GM12878 (cell line): ENCODE measurements at regions not wholly inside any gene's neighbourhood (a gene's known extent, or its start where the extent isn't known, plus 50 kb on each side); places are given as distances from the start of the nearest gene placed in this dataset.

ENCODE experiments used
- ATAC-seq: fragments of 200-7000 bp; cut with Tn5 transposase; 3 replicates; pipeline ENCODE4 v1.9.1; 2020; ENCODE audit warnings: mild to moderate bottlenecking, moderate library complexity
- BruUV-seq: library from RNA; stranded (reverse); fragments of 400-500 nt; replicated peaks from 2 replicates; lab custom pipeline; 2021; lab: Mats Ljungman, UMichigan
- CTCF ChIA-PET: fragments of 300-600 bp; sonication (Branson Sonifier 250); formaldehyde crosslinking; extraction: SDS; loops from one replicate; lab custom pipeline; 2021; ENCODE audit warnings: inconsistent platforms; lab: Yijun Ruan, JAX
- POLR2A ChIA-PET: fragments of 350-600 bp; formaldehyde crosslinking; extraction: SDS; loops from one replicate; lab custom pipeline; 2021; ENCODE audit warnings: inconsistent platforms; lab: Charles Lee
- RAD21 ChIA-PET: fragments of 300-600 bp; sonication (Branson Sonifier 250); formaldehyde crosslinking; loops from one replicate; lab custom pipeline; 2023; ENCODE audit warnings: antibody characterized with exemption; ENCODE audit not compliant: unreplicated experiment; lab: Charles Lee
- SMC1A ChIA-PET: fragments of 300-600 bp; sonication (Branson Sonifier 250); formaldehyde crosslinking; loops from one replicate; lab custom pipeline; 2023; ENCODE audit not compliant: unreplicated experiment, uncharacterized antibody; lab: Charles Lee
- DNase-seq: peaks from one replicate; pipeline ENCODE4 v3.0.0-alpha.2; 2011; ENCODE audit warnings: low read depth, low spot score
- FAIRE-seq: peaks from 3 replicates; lab custom pipeline; 2011; peaks lifted over from hg19 to GRCh38; lab: Jason Lieb, UNC
- H2AFZ ChIP-seq: 2 replicates; pipeline ENCODE4 v1.6.0; 2011; ENCODE audit warnings: low read depth, low read length, control low read depth; ENCODE audit not compliant: control insufficient read depth
- H3K27ac ChIP-seq: 2 replicates; pipeline ENCODE4 v1.5.1; 2011; ENCODE audit warnings: control low read depth; ENCODE audit not compliant: control insufficient read depth, insufficient read depth
- H3K27me3 ChIP-seq, 2 experiments: replicated peaks in 1 of 2; 2 replicates each; pipeline versions ENCODE4 v1.6.0 to v1.6.1; 2011; ENCODE audit warnings: low read length in 1 of 2; ENCODE audit not compliant: control insufficient read depth in 2 of 2, insufficient read depth in 2 of 2
- H3K36me3 ChIP-seq, 2 experiments: 2 replicates each; pipeline ENCODE4 v1.5.1; 2011; ENCODE audit warnings: low read length in 1 of 2; ENCODE audit not compliant: control insufficient read depth in 2 of 2, insufficient read depth in 2 of 2
- H3K4me1 ChIP-seq: 2 replicates; pipeline ENCODE4 v1.6.1; 2011; ENCODE audit warnings: mild to moderate bottlenecking, low read length, moderate library complexity, mixed read lengths; ENCODE audit not compliant: control insufficient read depth, insufficient read depth
- H3K4me2 ChIP-seq: 2 replicates; pipeline ENCODE4 v1.6.0; 2011; ENCODE audit warnings: control low read depth; ENCODE audit not compliant: control insufficient read depth, insufficient read depth
- H3K4me3 ChIP-seq: fragments of 200-600 bp; sonication (generic); 2 replicates; pipeline ENCODE4 v1.5.1; 2016
- H3K79me2 ChIP-seq: 2 replicates; pipeline ENCODE4 v1.6.0; 2011; ENCODE audit warnings: low read length; ENCODE audit not compliant: control insufficient read depth, insufficient read depth
- H3K9ac ChIP-seq: 2 replicates; pipeline ENCODE4 v1.8.0; 2011; ENCODE audit warnings: low read length, control low read depth, mixed read lengths; ENCODE audit not compliant: control insufficient read depth, insufficient read depth
- H3K9me3 ChIP-seq: replicated peaks from 3 replicates; pipeline ENCODE4 v1.5.1; 2011; ENCODE audit warnings: mild to moderate bottlenecking, low read length; ENCODE audit not compliant: control insufficient read depth, insufficient read depth
- H4K20me1 ChIP-seq: 2 replicates; pipeline ENCODE4 v1.6.0; 2011; ENCODE audit not compliant: control insufficient read depth, insufficient read depth
- CHD2 ChIP-seq: IDR thresholded peaks from 2 replicates; pipeline ENCODE4 v1.6.1; 2011; ENCODE audit warnings: low read depth, low read length, improper control_type of control experiment, borderline replicate concordance
- HSF1 ChIP-seq: fragments of 150-350 bp; IDR thresholded peaks from 2 replicates; pipeline ENCODE4 v1.6.1; 2014; ENCODE audit warnings: mild to moderate bottlenecking, low read depth, low read length
- IKZF1 ChIP-seq: fragments of 450-650 bp; conservative IDR thresholded peaks from 2 replicates; pipeline ENCODE4 v1.6.1; 2017; ENCODE audit warnings: antibody characterized with exemption, mild to moderate bottlenecking
- KLF5 ChIP-seq: fragments of 450-650 bp; IDR thresholded peaks from 2 replicates; pipeline ENCODE4 v1.6.1; 2014; ENCODE audit warnings: mild to moderate bottlenecking; ENCODE audit not compliant: partially characterized antibody
- MXI1 ChIP-seq: fragments of 150-350 bp; IDR thresholded peaks from 2 replicates; pipeline ENCODE4 v1.6.1; 2011; ENCODE audit warnings: low read depth, mild to moderate bottlenecking, inconsistent platforms, low read length, improper control_type of control experiment
- RCOR1 ChIP-seq: conservative IDR thresholded peaks from 2 replicates; pipeline ENCODE4 v1.6.1; 2012; ENCODE audit warnings: low read depth, low read length, improper control_type of control experiment
- SIN3A ChIP-seq: IDR thresholded peaks from 2 replicates; pipeline ENCODE4 v1.6.1; 2012; ENCODE audit warnings: low read depth, low read length, improper control_type of control experiment
- WGBS: methylation state at CpG from one replicate; pipeline ENCODE4 v1.1.6; 2016; ENCODE audit warnings: low lambda C conversion rate; ENCODE audit not compliant: insufficient replicate concordance, insufficient coverage; ENCODE audit errors: missing lambda C conversion rate; 5-methylcytosine and 5-hydroxymethylcytosine counted together
- in situ Hi-C: fragments of 300-500 bp; cut with MboI; formaldehyde crosslinking; loops from 9 replicates; pipeline ENCODE4 v1.14.3; 2018; ENCODE audit warnings: mixed read lengths
- intact Hi-C: fragments of 100-400 bp; cut with micrococcal nuclease; formaldehyde crosslinking; loops from one replicate; pipeline ENCODE4 v1.14.2; 2022; ENCODE audit not compliant: unreplicated experiment
- TF ChIP-seq, protein P1 (sequence below): fragments of 150-350 bp; IDR thresholded peaks from 2 replicates; pipeline ENCODE4 v1.6.1; 2016; ENCODE audit warnings: low read depth, low read length

DNA sequence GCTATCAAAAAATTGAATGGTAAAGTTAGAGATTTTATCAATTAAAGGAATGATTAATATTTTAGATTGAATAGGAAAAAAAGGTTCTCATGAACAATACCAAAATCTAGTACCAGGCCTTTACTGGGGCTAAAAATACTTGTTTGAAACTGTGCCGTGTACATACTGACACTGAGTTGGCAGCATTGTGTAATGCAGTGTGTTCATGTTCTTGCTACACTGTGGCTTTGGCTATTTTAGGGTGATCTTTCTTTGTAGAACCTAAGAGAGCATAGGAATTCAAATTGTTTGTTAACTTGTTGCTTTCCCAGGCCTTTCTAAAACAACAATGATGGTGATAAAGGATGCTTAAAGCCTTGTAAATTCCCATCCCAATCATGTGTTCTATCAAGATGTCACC is 80.9 kb downstream of the KIF4B start:
- no peak overlapping the region for H3K4me3 ChIP-seq
- H3K36me3 ChIP-seq = no peaks in the 10 kb centered on the region
- ATAC-seq = no peak
- H3K27me3 ChIP-seq = peaks cover 0 to 2% of the 10 kb centered on the region in 2 experiments; a peak in 3 of 4 replicates
- H3K79me2 ChIP-seq = no peaks in the 10 kb centered on the region
- H3K27ac ChIP-seq = no peak overlapping the region
- H3K4me2 ChIP-seq = no peak overlapping the region
- RAD21 ChIA-PET = no interaction called here
- WGBS = 44% methylated on average over 1 of the region's 1 CpG
- SMC1A ChIA-PET = interaction anchor here (1.3 kb wide), 1 partner anchor 9 kb away, joined by 3 read pairs; no protein-coding TSS in a partner anchor
- no TSS peak for BruUV-seq
- H3K9ac ChIP-seq = no peak overlapping the region
- H4K20me1 ChIP-seq = no peaks in the 10 kb centered on the region
- intact Hi-C loops (no loop called here), in situ Hi-C loops (no loop called here)
- CTCF ChIA-PET = interaction anchor here (1.1 to 1.2 kb wide), 2 partner anchors 9 to 44 kb away, joined by 3 read pairs; no protein-coding TSS in a partner anchor
- no peak for DNase-seq
- POLR2A ChIA-PET = no interaction called here
- H2AFZ ChIP-seq = no peak overlapping the region
- TF ChIP-seq MXI1 = no peak
- TF ChIP-seq SIN3A = no peak
- TF ChIP-seq, protein P1, sequence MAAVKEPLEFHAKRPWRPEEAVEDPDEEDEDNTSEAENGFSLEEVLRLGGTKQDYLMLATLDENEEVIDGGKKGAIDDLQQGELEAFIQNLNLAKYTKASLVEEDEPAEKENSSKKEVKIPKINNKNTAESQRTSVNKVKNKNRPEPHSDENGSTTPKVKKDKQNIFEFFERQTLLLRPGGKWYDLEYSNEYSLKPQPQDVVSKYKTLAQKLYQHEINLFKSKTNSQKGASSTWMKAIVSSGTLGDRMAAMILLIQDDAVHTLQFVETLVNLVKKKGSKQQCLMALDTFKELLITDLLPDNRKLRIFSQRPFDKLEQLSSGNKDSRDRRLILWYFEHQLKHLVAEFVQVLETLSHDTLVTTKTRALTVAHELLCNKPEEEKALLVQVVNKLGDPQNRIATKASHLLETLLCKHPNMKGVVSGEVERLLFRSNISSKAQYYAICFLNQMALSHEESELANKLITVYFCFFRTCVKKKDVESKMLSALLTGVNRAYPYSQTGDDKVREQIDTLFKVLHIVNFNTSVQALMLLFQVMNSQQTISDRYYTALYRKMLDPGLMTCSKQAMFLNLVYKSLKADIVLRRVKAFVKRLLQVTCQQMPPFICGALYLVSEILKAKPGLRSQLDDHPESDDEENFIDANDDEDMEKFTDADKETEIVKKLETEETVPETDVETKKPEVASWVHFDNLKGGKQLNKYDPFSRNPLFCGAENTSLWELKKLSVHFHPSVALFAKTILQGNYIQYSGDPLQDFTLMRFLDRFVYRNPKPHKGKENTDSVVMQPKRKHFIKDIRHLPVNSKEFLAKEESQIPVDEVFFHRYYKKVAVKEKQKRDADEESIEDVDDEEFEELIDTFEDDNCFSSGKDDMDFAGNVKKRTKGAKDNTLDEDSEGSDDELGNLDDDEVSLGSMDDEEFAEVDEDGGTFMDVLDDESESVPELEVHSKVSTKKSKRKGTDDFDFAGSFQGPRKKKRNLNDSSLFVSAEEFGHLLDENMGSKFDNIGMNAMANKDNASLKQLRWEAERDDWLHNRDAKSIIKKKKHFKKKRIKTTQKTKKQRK = no peak
- no peak for TF ChIP-seq CHD2
- TF ChIP-seq RCOR1 = no peak
- TF ChIP-seq IKZF1 = no peak
- TF ChIP-seq HSF1 = no peak
- TF ChIP-seq KLF5 = no peak
- H3K4me1 ChIP-seq = no peaks in the 10 kb centered on the region
- FAIRE-seq = no peak
- H3K9me3 ChIP-seq = no peaks in the 10 kb centered on the region
